ENCODE measurements at regions not wholly inside any gene's neighbourhood (a gene's known extent, or its start where the extent isn't known, plus 50 kb on each side); places are given as distances from the start of the nearest gene placed in this dataset.

DNA sequence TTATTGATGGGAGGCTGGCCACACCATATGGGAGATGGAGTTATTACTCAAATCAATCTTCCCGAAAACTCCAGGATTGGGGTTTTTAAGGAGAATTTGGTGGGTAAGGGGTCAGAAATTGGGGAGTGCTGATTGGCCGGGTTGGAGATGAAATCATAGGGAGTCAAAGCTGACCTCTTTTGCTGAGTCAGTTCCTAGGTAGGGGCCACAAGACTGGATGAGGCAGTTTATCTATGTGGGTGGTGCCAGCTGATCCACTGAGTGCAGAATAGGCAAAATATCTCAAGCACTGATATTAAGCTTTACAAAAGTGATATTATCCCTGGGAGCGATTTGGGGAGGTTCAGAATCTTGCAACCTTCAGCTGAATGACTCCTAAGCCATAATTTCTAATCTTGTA, 75.7 kb upstream of the CLINT1 start:
- DNase-seq (ENCODE audit: low read depth): no peak
- TF ChIP-seq, protein P1, sequence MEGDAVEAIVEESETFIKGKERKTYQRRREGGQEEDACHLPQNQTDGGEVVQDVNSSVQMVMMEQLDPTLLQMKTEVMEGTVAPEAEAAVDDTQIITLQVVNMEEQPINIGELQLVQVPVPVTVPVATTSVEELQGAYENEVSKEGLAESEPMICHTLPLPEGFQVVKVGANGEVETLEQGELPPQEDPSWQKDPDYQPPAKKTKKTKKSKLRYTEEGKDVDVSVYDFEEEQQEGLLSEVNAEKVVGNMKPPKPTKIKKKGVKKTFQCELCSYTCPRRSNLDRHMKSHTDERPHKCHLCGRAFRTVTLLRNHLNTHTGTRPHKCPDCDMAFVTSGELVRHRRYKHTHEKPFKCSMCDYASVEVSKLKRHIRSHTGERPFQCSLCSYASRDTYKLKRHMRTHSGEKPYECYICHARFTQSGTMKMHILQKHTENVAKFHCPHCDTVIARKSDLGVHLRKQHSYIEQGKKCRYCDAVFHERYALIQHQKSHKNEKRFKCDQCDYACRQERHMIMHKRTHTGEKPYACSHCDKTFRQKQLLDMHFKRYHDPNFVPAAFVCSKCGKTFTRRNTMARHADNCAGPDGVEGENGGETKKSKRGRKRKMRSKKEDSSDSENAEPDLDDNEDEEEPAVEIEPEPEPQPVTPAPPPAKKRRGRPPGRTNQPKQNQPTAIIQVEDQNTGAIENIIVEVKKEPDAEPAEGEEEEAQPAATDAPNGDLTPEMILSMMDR (IDR thresholded peaks at IDR 0.05; ENCODE audit: low read depth, low read length, missing control alignments): no peak
- no peak overlapping the region for H3K4me3 ChIP-seq (ENCODE audit: low read depth, low read length)

DNA sequence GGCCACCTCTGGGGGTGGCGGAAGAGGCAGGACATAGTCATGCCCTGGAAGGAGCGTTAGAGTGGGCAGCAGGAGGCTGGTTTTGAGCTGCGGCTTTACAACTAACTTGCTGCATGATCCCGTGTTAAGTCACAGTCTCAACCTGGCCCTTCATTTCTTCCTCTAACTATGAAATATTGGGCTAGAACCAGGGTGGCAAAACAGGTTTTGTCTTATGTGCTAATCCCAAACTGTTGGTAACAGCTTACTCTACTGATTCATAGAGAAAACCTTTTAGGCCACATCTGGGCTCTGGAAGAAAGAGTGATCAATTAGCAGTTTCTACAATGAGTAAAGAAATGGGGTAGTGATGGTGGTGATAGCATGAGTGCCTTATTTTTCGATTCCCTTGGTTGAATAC, 74.1 kb upstream of the CLINT1 start:
- H3K4me3 ChIP-seq (ENCODE audit: low read depth, low read length): no peak overlapping the region
- no peak for DNase-seq (ENCODE audit: low read depth)
- TF ChIP-seq, protein P1 (IDR thresholded peaks at IDR 0.05; ENCODE audit: low read depth, low read length, missing control alignments): no peak

DNA sequence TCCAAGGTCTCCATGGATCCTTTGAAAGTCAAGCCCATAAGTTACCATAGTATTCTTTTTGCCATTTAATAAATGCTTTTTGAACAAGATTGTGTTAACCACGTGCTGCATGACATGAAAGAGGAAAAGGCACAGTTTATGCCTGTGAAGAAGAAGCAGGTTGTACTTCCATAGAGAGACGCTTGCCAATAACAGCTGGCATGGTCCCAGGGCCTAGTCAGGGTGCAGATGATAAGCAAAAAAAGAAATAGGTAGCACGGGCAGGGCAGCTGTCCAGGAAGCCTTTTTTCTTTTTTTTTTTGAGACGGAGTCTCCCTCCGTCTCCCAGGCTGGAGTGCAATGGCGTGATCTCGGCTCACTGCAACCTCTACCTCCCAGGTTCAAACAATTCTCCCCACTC, 71.8 kb upstream of the CLINT1 start:
- DNase-seq (ENCODE audit: low read depth): no peak
- TF ChIP-seq, protein P1 (IDR thresholded peaks at IDR 0.05; ENCODE audit: low read depth, low read length, missing control alignments): no peak
- H3K4me3 ChIP-seq (ENCODE audit: low read depth, low read length): no peak overlapping the region

DNA sequence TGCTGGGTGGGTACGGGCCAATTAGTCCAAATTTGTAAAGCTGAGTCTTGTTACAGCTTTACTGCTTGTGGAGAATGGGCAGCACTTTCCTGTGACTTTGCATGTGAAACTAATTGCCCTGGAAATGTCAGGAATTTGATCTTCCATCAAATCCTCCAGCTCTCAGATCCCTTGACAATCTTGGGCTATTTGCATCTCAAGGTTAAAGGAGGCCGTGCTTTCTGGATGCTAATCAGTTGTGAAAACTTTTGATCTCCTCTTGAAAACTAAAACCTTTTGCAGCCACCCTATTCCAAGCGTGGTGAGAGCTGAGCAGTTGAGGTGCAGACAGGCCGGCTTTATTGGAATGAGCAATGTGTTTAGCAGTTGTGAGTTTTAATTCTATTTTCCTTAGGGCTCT, 68.0 kb upstream of the CLINT1 start:
- TF ChIP-seq, protein P1 (IDR thresholded peaks at IDR 0.05; ENCODE audit: low read depth, low read length, missing control alignments): no peak
- no peak overlapping the region for H3K4me3 ChIP-seq (ENCODE audit: low read depth, low read length)
- no peak for DNase-seq (ENCODE audit: low read depth)

DNA sequence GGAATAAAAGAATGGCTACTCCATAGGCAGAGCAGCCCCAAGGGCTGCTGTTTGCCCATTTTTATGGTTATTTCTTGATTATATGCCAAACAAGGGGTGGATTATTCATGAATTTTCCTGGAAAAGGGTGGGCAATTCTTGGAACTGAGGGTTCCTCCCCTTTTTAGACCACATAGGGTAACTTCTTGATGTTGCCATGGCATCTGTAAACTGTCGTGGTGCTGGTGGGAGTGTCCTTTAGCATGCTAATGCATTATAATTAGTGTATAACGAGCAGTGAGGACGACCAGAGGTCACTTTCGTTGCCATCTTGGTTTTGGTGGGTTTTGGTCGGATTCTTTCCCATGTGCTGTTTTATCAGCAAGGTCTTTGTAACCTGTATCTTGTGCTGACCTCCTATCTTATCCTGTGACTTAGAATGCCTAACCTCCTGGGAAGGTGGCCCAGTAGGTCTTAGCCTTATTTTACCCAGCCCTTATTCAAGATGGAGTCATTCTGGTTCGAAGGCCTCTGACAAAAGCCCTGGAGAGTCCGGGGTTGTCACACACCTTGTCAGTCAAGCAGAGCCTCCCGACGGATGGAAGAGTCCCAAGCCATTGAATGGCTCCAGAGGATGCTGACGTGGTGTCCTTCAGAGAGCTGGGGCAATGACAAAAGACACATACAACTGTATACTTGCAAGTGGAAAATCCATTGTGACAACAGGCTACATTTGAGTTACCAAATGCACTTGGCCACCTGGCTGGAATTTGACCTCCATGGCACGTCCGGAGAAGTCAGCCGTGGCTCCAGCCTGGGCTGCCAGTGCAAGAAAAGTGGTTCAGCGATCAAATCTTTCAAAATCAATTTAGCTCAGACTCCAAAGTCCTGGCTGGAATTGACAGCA, 67.1 kb upstream of the CLINT1 start:
- H3K4me3 ChIP-seq (ENCODE audit: low read depth, low read length): no peak overlapping the region
- no peak for DNase-seq (ENCODE audit: low read depth)
- TF ChIP-seq, protein P1 (IDR thresholded peaks at IDR 0.05; ENCODE audit: low read depth, low read length, missing control alignments): no peak

DNA sequence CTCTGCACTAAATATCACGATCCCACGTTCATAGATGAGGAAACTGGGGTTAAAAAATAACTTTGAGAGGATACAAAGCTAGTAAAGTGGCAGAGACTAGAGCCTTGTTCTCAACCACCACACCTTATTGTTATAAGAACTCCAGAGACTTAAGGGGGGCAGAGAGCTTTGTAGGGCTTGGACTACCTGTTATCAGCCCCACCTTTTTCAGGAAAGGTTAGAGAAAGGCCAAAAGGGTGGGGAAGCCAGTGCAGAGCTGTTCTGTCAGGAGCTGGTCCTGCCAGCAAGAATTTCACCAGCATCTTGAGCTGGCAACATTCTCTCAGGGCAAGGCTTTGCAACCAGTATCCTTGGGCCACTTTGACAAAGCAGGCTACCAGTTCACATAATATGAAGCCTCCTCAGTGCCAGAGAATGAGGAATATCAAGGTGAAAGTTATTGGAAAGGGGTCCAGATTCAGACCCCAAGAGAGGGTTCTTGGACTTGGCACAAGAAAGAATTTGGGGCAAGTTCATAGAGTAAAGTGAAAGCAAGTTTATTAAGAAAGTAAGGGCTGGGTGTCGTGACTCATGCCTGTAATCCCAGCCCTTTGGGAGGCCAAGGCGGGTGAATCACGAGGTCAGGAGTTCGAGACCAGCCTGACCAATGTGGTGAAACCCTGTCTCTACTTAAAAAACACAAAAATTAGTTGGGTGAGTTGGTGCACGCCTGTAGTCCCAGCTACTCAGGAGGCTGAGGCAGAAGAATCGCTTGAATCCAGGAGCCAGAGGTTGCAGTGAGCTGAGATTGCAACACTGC, 66.2 kb upstream of the CLINT1 start:
- TF ChIP-seq, protein P1 (IDR thresholded peaks at IDR 0.05; ENCODE audit: low read depth, low read length, missing control alignments): no peak
- H3K4me3 ChIP-seq (ENCODE audit: low read depth, low read length): no peak overlapping the region
- DNase-seq (ENCODE audit: low read depth): no peak

All from GM12864 (cell line).